ENCODE measurements at regions not wholly inside any gene's neighbourhood (a gene's known extent, or its start where the extent isn't known, plus 50 kb on each side); places are given as distances from the start of the nearest gene placed in this dataset.

DNA sequence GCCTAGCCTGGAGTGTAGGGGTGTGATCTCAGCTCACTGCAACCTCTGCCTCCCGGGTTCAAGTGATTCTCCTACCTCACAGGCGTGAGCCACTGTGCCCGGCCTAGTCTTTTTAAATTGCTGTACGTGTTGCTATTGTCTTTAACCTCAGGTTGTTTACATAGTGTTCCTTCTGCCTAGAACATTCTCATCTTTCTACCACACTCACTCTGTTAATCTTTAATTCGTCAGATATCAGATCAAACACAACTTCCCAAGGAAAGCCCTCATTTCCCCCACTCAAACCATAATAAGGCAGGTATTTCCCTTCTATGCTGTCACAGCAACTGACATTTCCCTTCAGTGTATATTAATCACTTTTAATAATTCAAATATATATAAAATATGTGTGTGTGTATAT, 1310.0 kb upstream of the C9orf72 start:
- DNase-seq (ENCODE audit: insufficient read length, low spot score) (no peak), FAIRE-seq (no peak)

- DNase-seq (ENCODE audit: insufficient read length, low spot score) (no peak), FAIRE-seq (no peak)
Measured at GRCh38 chr9:28887188-28887884, 1314.1 kb upstream of the C9orf72 start.

- FAIRE-seq, result no peak
Measured at GRCh38 chr9:28888806-28889205, 1315.5 kb upstream of the C9orf72 start.

DNA sequence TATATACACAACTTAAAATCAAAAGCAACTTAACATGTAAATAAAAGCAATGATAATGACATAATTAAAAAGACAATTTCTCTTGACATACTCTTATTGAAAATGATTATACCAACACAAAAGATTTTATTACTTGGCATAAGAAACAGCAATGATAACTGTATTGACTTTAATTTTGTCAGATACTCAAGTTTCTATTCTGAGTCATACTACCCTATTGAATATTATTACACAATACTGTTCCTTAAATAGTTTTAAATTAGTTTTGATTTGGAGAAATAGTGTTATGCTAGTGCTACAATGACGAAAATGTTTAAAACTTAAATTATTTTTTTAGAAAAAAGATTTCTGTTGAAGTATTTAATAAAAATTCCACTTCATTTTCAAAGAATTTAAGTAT, 1319.3 kb upstream of the C9orf72 start:
- FAIRE-seq, result no peak
- no peak for DNase-seq (ENCODE audit: insufficient read length, low spot score)

More at GRCh38 chr9:28888806-28889205, 1315.5 kb upstream of the C9orf72 start:
- no peak for DNase-seq (ENCODE audit: insufficient read length, low spot score)

DNA sequence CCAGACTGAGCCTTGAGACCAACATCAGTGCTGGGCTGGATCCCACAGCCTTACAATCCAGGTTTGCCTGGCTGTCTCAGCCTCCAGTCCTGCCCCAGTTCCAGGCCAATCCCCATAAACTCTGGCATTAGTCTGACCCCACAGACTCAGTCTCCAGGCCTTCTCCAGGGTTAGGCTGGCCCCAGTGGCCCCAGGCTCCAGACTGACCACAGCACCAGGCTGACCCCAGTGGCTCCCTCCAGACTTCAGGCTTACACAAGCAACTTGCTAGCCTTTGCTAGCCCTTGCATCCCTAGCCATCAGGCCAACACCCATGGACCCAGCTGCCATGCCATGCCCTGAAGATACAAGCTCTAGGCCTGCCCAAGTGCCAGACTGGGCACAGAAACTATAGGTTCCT, 1326.0 kb upstream of the C9orf72 start:
- DNase-seq (ENCODE audit: insufficient read length, low spot score), result no peak
- no peak for FAIRE-seq

GRCh38 chr9:28899926-28900325, 1326.6 kb upstream of the C9orf72 start:
- FAIRE-seq, result no peak
- DNase-seq (ENCODE audit: insufficient read length, low spot score), result no peak

- DNase-seq (ENCODE audit: insufficient read length, low spot score) (no peak), FAIRE-seq (no peak)
Measured at GRCh38 chr9:28900406-28900805, 1327.1 kb upstream of the C9orf72 start.

DNA sequence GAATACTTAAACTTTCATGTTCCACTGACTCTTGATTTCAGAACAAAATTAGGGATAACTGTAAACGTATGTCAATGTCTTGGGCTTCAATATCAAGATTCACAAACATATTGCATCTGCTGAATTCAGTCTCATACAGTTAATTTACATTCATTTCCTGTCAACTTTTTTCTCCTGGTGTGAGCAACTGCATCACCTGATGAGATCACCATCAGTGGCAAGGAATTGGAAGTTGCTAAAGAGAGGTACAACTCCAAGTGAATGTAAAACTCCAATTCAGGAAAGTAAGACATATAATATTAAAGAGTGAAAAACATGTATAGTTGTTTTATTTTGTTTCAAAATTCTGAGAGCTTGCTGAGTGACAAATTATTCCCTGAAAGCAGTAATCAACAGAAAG, 1336.2 kb upstream of the C9orf72 start:
- no peak for DNase-seq (ENCODE audit: insufficient read length, low spot score)
- FAIRE-seq, result no peak

DNA sequence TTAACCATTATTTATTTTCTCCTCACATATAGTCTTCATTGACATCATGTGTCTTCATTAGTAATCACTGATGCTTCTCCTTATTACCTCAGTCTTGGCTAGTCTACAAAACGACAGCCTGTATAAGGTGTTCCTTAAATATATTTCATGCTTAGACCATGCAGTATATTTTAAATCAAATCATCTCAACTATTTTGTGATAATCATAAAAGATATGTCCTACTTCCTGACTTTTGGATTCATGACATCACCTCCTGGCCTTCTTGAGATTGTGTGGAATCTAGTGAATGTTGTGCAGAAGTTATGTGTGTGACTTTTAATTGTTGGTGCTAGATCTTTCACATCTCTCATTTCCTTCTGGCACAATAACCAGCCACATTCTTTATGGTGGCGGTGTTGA, 1339.3 kb upstream of the C9orf72 start:
- no peak for DNase-seq (ENCODE audit: insufficient read length, low spot score)
- no peak for FAIRE-seq

DNA sequence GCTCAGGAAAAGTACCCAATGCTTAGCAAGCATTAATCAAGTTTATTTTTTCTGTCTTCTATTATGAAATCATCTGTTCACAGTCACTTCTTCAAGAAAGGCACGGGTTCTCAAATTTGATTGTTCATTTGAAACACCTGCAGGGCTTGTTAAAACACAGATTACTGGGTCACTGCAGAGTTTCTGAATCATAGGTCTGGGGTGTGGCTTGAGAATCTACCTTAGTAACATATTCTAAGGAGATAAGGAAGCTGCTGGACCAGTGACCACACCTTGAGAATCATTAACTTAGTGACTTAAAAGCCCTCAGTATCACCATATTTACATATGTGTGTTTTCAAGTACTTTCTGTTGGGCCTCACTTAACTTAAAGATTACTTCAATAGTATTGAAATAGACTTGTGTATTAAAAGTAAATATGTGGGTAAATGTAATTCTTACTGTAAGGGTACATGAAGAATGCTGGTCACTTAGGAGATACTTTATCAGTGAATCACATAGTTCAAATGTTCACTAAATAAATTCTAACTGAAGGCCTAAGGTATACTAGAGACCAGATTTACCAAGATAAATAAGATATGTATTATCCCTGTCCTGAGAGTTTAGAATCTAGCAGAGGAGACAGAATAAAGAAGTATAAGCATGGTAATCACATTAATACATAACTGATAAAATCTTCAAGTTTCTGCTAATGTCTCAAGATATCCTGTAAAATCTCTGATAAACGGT, 1342.1 kb upstream of the C9orf72 start:
- DNase-seq (ENCODE audit: insufficient read length, low spot score), result no peak
- FAIRE-seq, result no peak

DNA sequence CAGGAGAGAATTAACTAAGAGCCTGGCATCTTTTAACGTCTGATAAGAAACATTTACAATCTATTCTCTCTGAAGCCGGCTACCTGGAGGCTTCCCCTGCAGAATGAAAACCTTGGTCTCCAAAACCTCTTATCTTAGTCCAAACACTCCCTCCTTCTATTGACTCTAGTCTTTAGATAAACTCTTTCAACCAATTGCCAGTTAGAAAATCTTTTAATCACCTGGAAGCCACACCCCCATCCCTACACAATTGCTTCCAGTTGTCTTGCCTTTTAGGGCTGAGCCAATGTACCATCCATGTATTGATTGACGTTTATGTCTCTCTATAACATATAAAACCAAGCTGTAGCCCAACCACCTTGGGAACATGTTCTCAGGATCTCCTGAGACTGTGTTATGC, 1343.1 kb upstream of the C9orf72 start:
- no peak for FAIRE-seq
- no peak for DNase-seq (ENCODE audit: insufficient read length, low spot score)

- FAIRE-seq (no peak), DNase-seq (ENCODE audit: insufficient read length, low spot score) (no peak)
Measured at GRCh38 chr9:28921857-28922500, 1348.7 kb upstream of the C9orf72 start.

GRCh38 chr9:28922891-28923290, 1349.6 kb upstream of the C9orf72 start:
- DNase-seq (ENCODE audit: insufficient read length, low spot score), result no peak
- no peak for FAIRE-seq

GRCh38 chr9:28923351-28923750, 1350.1 kb upstream of the C9orf72 start:
- FAIRE-seq (no peak), DNase-seq (ENCODE audit: insufficient read length, low spot score) (no peak)

DNA sequence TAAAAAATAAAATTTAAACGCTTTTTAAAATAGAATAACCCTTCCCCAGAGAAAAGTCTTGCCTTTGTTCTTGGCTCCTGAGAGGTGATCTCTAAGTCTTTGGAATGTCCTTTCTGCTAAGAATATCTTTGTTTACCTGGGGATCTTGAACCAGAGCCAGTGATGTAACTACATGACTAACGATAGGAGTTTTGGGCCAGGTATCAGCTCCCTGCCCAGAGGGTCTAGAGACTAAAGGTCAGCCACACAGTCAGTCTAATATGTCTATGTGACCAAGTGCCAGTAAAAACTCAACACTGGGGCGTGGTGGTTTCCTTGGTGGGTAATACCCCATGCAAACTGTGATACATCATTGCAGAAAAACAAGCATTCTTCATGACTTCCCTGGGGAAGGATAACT, 1351.9 kb upstream of the C9orf72 start:
- FAIRE-seq (no peak), DNase-seq (ENCODE audit: insufficient read length, low spot score) (no peak)

DNA sequence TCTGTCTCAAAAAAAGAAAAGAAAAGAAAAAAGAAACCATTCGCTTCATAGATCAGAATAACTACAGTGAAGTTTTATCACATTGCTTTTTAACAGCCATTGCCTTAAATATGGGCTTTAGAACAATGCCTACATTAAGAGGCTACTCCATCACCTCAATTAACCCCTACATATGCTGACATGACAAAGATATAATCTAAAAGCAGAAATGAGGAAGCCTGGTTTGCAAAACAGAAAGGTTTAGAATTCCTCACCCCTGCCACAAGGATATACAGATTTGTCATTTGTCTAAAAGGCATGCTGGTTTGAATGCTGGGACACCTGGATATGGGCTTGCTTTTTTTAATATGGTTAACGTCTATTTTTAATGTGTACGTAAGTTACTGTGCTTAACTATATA, 1353.0 kb upstream of the C9orf72 start:
- DNase-seq (ENCODE audit: insufficient read length, low spot score) (no peak), FAIRE-seq (no peak)

DNA sequence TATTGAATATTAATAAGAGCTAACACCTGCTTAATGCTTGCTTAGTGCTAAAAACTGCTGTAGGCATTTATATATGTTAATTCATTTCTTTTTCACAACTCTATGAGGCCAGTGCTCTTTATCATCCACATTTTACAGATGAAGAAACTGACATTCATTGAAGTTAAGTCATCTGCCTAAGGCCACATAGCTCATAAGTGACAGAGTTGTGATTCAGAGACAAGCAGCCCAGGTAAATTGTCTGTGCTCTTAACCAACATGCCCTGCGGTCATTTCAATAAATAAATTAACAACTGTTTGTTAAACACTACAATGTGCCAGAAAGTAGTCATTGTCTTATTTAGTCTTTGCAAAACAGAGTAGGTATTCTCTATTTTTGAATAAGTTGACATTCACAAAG, 1354.4 kb upstream of the C9orf72 start:
- DNase-seq (ENCODE audit: insufficient read length, low spot score) (no peak), FAIRE-seq (no peak)

DNA sequence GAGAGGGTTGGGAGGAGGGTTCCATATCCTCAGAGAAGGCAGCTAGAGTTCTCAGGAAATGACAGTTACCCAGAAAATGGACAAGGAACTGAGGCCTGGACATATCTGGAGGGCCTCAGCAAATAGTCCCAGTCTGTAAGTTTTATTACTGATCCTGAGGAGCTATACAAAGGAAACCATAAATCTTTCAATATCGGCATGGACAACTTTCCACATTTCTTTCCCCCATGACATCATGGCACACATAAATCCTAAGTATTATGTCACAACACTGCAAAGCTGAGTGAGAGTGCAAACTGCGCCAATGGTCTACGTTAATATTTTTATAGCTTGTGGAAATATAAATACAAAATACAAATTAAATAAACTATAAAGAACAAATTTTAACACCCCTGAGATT, 1356.2 kb upstream of the C9orf72 start:
- FAIRE-seq, result no peak
- no peak for DNase-seq (ENCODE audit: insufficient read length, low spot score)

DNA sequence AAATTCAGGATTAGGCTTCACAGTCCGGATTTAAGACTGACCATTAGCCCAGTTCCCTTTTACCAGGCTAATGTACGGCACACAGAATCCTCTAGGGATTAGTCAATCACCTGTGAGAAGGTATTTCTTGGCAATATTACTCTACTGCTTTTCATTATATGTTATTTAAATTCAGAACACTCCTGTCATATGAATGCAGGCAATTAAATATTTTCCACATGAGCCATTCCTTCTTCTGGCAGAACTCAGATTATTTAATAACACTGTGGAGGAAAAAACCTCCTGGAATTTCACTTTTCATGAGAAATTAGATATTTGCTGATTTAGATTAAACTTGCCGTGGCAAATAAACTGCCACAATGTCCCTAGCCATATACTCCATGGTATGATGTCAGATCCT, 1357.5 kb upstream of the C9orf72 start:
- no peak for DNase-seq (ENCODE audit: insufficient read length, low spot score)
- FAIRE-seq, result no peak

DNA sequence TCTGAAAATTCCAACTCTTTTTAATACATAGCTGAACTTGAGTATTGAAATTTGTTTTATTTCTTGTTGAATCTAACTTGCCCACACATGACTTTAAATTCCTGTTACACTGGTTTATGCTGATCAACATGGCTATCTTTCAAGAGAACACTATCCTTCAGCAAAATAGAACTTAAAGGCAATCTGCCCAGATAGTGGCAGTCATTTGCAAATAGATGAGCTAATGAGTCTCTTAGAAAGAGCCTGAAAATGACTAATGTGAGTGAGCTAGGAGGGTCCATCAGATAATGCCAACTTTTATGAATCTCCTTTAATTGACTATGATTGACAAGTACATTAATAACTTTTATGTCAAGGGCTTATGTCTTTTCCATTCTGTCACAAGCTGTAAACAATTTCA, 1360.8 kb upstream of the C9orf72 start:
- no peak for DNase-seq (ENCODE audit: insufficient read length, low spot score)
- no peak for FAIRE-seq

DNA sequence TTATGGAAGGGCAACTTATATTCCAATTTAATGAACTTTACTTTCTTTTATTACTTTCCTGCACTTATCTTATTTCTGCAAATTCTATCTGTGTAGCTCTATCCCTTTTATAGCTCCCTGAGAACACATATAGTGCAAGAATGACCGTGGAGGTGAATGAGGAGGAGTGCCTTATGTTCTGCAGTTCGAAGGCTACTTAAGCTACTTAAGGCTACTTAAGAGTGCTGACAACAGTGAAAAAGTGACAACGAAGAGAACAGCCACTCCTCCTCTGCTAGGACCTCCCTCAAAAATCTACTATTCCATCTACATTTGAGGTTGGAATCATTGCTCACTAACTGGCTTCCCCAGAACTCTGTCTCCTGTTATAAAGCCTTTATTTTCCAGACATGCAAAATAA, 1365.7 kb upstream of the C9orf72 start:
- FAIRE-seq (no peak), DNase-seq (ENCODE audit: insufficient read length, low spot score) (no peak)

- FAIRE-seq (no peak), DNase-seq (ENCODE audit: insufficient read length, low spot score) (no peak)
Measured at GRCh38 chr9:28941856-28942255, 1368.6 kb upstream of the C9orf72 start.
